Eye (tissue), 1 donor: ENCODE measurements at regions not wholly inside any gene's neighbourhood (a gene's known extent, or its start where the extent isn't known, plus 50 kb on each side); places are given as distances from the start of the nearest gene placed in this dataset.
A peak's percentile ranks its signal among the peaks of the same experiment; 100 is the strongest.
"Not testable (repeated sequence)": the region's sequence is repeated elsewhere in the genome, so short reads cannot be mapped to it uniquely, and the experiment has no call there.

Experiments
- DNase-seq: peaks from one replicate; pipeline ENCODE4 v3.0.0-alpha.2; 2015

DNA sequence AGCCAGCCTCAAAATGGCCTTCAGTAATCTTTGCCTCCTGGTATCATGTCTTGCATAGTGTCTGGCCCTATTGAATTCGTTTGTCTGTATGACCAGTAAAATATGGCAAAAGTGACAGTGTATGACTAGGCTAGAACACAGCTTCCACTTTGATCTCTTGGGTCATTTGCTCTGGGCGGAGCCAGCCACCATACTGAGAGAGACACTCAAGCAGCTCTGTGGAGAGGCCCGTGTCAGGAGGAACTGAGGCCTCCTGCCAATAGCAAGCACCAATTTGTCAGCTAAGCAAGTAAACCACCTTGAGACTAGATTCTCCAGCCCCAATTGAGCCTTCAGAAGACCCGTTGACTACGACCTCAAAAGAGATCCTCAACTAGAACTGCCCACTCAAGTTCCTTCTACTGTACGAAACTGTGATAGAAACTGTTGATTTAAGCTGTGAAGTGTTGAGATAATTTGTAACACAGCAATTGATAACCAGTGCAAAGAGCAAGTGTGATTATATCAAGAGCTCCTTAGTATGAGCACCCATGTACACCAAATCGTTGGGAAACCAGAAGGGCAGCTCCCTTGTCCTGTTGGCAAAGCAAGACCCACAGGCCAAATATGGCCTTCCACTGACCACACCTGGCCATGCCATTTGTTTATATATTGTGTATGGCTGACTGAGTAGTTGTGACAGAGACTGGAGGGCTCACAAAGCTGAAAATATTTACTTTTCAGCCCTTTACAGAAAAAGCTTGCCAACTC lies 52.7 kb upstream of the SERBP1 start:
- DNase-seq = no peak

DNA sequence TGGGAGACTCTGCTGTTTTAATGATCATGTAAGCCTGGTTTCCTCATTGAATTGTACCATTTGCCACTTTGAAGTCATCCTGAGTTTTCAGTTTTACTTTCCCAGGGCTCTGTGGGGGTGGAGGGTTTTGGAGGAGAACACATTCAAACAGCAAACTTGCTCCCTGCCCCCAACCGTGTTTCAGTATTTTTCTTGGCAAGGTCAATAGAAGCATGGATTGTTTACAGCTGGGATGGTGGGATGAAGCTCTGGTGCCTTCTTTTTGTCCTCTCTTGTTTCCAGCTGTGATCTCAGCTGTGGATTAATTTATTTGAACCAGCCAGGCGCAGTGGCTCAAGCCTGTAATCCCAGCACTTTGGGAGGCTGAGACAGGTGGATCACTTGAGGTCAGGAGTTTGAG lies 54.3 kb upstream of the SERBP1 start:
- DNase-seq = peak; percentile 33

DNA sequence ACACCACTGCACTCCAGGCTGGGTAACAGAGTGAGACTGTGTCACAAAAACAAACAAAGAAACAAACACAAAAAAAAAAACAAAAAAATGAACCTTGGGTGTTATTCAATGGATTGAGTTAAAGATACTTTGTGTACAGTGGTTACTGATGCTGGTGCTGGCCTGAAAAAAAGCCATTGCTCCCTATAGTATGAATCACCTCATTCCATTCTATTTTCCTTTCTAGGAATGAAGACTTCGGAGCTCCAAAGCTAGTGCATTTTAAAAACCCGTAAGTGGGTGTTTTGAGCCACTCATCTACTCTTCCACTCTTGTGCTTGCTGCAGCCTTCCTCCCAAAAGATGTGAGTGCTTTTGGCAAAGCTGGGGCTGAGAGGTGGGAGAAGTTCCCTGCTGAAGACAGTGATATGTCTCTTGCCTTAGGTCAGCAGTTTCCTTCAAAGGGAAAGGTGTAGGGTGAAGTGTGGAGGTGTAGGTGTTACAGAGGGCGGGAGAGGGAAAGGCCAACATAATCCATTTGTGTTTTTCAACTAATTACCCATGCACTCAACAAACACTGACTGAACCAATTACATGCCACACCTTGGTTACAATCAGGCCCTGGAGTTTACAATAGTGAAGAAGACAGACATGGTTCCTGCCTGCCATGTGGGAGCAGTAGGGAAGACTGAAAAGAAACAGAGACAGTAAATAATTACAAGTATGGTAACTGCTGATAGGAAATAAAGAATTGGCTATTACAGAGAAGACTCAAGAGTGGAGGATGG lies 55.0 kb upstream of the SERBP1 start:
- no peak for DNase-seq

DNA sequence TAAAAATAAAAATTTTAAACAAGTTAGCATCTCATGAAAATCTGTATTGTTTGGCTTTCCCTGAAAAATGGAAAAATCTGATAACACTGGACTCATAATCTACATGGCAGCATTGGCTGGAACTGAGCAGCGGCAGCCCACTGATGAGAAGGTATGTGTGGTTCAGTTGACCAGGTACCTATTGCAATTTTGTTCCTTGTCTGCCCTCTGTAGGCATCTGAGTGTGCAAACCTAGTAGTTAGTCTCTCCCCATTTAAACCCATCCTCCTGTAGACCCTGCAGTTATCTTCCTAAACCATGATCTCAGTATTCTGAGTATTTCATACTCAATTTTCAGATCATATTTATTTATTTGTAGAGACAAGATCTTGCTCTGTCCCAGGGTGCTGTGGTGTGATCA lies 59.4 kb upstream of the SERBP1 start:
- no peak for DNase-seq

DNA sequence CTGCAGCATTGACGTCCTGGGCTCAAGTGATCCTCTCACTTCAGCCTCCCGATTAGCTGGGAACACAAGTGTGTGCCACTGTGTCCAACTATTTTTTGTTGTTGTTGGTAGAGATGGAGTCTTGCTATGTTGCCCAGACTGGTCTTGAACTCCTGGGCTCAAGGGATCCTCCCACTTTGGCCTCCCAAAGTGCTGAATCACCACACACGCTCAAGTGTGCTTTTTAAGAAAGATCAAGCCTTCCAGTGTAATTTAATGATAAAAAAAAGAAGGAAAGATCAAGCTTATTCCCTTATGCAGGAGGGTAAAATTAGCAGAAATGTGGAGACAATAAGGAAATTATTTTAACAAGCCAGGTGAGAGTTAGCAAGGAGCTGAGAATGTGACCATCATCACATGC lies 61.1 kb upstream of the SERBP1 start:
- DNase-seq = no peak

DNA sequence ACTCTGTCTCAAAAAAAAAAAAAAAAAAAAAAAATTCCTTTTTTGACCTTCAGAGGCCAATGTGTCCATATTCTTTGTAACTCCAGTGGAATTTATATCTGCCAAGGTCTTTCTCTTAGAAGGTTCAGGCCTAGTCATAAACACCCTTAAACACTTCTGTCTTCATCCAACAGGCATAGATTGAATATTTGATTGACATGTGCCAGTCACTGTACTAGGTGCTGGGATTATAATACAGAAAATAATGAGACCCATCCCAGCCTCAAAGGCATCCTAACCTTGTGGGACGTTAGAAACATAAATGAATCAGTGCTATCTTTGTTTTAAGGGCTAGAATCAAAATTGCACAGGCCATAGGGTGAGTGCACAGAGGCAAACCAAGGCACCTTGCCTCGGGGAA lies 62.9 kb upstream of the SERBP1 start:
- no peak for DNase-seq

DNA sequence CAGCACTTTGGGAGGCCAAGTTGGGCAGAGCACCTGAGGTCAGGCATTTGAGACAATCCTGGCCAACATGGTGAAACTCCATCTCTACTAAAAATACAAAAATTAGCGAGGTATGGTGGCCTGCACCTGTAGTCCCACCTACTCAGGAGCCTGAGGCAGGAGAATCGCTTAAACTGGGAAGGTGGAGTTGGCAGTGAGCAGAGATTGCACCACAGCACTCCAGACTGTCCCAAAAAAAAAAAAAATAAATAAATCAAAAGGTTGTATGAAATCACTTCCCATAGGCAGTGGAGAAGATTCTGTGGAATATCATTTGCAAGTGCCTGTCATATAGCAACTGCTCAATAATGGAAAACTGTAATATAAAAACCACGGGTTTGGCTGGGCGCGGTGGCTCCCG lies 65.1 kb upstream of the SERBP1 start:
- no peak for DNase-seq

DNA sequence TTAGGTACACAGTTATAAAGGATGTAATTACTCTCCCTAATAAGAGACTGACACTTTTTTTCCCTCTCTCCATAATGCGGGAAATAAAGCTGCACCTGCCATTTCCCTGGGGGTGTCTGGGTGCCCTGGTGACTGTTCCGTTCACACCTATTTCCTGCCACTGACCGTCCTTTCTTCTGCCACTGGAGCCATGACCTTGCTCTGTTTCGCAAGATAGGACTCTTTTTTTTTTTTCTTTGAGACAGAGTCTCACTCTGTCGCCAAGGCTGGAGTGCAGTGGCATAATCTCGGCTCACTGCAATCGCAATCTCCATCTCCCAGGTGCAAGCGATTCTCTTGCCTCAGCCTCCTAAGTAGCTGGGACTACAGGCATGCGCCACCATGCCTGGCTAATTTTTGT lies 66.1 kb upstream of the SERBP1 start:
- DNase-seq = no peak

DNA sequence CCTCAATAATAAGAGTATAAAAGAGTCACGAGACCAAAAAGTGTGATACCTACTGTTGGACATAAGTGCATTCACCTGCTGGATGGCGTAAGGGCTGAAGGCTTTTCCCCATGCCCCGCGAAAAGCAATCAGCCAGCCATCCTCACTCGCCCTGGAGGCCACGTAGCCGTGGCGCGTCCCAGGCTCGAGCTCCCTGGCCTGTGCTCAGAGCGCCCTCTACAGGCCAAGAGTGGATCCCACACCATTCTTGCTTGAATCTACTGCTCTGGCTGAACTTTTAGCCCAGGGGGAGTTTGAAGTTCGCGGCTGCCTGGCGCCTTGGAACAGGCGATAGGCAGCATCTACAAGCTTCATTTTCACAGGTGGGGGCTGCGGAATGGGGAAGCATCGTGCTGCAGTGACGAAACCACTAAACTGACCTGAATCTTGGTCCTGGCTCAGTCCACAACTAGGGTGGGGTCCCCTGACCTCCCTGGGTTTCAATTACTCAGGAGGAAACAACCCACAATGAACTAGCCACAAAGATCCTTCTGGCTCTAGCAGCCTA lies 70.3 kb upstream of the SERBP1 start:
- DNase-seq = peak; percentile 96

DNA sequence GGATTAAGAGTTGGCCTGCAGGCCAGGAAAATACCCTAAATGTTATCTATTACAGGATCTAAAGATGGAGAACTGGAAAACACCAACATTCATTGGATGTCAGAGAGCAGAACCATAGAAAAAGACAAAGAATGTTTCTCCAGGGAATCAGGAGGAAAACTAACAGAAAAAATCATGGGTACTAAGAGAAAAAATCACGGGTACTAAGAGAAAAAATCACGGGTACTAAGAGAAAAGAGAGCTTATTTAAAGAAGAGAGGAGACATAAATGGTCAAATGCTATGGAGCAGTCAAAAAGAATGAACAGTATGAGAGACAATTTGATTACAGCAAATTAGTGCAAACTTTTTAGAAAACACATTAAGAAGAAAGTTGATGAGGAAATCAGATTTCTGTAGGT lies 73.8 kb upstream of the SERBP1 start:
- no peak for DNase-seq

DNA sequence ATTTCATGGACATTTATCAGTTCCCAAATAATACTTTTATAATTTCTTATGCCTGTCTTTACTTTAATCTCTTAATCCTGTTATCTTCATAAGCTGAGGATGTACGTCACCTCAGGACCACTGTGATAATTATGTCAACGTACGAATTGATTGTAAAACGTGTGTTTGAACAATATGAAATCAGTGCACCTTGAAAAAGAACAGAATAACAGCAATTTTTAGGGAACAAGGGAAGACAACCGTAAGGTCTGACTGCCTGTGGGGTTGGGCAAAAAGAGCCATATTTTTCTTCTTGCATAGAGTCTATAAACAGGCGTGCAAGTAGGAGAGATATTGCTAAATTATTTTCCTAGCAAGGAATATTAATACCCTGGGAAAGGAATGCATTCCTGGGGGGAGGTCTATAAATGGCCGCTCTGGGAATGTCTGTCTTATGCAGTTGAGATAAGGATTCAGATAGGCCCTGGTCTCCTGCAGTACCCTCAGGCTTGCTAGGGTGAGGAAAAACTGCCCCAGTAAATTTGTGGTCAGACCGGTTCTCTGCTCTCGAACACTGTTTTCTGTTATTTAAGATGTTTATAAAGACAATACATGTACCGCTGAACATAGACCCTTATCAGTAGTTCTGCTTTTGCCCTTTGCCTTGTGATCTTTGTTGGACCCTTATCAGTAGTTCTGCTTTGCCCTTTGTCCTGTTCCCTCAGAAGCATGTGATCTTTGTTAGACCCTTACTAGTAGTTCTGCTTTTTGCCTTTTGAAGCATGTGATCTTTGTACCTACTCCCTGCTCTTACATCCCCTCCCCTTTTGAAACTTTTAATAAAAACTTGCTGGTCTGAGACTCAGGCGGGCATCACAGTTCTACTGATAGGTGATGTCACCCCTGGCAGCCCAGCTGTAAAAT lies 83.4 kb upstream of the SERBP1 start:
- DNase-seq = not testable (repeated sequence)

DNA sequence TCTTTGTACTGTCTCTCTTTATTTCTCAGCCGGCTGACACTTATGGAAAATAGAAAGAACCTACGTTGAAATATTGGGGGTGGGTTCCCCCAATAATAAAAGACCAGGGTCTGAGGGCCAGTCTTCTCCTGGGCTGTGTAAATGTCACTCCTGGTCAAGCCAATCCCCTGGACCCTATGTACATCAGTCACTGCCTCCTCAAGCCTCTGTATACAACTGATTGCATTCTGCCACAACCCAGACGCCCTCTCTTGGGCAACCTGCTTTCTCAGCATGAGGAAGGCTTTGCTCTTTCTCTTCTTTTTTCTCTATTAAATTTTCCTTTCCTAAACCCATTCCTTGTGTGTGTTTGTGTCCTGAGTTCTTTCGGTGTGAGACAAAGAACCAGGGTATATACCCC lies 84.1 kb upstream of the SERBP1 start:
- DNase-seq = no peak

DNA sequence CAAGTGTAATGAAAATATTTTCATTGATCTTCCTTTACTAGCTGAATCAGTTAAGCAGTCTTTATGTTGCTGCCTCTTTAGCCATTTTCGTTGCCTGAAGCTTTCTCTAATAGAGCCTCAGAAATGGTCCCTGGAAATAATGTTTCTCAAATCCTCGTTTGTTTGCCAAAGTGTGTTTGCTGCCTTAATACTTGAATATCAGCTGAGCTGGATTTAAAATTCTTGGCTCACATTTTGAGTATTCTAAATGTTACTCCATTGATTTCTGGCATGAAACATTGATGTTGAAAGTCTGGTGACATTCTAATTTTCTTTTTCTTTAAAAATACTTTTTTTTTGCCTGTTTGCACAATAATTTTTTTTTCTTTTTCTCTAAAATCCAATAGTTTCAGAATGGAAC lies 84.6 kb upstream of the SERBP1 start:
- no peak for DNase-seq

DNA sequence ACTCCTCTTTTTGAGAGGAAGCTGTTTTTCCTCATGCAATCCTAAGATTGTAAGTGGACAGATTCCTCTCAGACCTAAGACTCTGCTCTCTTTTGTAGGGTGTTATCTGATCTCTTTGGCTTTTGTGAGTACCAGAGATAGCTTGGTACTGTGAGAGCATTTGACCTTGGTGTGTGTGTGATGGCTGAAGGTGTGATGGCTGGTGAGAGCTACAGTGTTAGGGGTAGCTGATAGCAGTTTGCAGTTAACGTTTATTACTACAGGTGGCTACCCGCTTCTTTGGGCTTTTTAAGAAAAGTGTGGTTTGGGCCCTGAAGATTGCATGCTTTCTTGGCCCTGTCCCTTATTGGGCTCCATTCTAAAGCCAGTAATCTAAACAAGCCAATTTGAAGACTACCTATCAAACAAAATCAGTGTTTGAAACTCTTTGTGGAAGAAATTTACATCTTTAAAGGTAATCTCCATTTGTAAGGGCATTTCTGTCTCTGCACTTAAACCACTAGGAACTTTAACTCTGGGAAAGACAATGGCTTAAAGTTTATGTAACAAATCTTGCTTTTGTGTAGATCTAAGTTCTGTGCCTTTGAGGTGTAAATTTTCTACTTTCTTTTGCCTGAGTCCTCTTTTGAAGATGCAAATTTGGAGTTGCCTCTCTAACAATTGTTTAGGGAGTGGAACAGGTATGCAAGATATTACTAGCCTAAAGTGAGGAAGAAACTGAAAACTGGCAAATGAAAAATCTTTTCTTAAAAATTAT lies 85.3 kb upstream of the SERBP1 start:
- no peak for DNase-seq

DNA sequence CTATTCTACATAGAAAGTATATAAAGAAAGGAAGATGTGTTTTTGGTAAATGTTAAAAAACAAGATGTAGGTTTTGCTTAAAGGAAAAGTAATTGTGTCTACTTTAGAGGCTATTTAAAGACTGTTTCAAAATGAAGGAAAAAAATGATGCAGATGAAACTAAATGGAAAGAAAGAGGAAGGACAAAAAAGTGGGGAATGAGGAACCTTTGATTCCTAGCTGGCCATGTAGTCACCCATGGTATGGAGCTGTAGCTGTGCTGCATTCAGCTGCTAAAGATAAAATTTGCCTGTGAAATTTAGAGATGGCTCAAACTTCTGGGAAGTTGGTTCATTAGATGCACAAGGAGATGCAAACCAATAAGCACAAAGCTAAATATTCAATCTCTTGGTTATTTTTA lies 86.8 kb upstream of the SERBP1 start:
- DNase-seq = no peak

DNA sequence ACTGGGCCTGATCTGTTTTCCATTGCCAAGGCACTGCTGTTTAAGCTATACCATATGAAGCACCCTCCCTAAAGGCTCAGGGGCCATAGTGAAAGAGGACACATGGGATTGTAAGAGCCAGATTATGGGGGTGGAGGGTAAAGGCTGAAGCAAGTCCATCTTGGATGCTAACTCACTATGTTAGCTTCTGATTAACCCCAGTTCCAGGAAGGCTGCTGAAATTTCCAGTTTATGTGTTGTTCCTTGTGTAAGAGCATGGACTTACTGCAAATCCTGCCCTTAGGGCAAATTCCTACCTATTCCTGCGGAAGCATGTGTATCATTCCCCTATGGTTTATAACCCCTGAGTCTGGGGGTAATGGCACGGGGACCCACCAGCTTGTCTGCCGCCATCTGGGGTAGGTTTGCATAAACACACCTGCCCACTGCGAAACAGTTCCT lies 91.8 kb upstream of the SERBP1 start:
- no peak for DNase-seq

DNA sequence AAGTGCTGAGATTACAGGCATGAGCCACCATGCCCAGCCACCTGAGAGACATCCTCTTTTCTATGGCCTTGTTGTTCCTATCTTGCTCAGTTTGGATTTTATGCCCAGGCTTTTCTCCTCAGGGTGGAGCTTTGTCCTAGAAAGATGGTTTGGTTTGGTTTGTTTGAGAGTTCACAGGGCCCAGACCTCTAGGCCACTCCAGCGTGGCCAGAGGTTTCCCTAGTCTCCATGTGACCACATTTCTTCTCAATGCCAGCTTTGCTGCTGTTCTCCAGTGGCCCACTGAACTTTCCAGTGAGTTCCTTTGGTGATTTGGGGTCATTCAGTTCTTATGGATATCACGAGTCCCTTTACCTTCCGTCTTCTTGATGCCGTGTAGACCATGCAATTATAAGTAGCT lies 92.6 kb upstream of the SERBP1 start:
- DNase-seq = no peak

DNA sequence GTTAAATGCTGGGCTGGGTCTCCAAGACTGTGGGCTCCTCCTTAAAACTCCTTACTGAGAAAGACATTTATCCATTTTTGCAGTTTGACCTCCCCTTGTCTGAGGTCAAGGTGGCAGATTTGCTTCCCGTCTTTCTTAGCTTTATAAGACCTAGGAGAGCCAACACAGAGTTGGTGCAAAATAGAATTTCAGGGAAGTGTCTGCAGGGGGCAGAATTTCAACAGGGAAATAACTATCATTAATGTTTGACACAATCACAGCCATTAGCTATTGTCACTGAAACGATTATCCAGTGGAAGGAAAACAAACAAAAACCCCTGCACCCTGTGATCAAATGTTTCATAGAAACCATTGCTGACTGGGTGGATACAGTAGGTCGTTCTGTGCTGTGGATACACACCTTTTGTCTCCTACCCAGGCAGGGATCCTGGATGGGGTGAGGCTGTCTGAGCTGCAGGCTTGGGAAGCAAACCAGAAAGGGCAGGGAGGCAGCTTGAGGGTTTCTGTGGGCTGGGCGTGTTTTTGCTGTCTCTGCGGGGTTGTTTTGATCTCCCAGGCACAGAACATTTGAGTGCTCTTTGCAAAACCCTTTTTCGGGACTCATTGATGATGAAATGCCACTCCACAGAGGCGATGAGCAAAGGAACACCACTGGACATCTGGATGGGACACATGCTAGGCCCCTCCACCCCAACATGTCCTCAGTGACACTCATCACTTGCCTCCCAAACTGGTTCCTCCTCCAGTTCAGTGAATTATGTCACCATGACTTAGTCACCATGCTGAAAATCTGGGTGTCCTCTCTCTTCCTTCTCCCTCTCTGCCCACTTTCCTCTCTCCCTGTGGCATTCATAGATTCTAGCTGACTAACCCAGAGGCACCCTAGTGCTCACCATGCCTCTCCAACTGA lies 94.2 kb upstream of the SERBP1 start:
- DNase-seq = no peak

DNA sequence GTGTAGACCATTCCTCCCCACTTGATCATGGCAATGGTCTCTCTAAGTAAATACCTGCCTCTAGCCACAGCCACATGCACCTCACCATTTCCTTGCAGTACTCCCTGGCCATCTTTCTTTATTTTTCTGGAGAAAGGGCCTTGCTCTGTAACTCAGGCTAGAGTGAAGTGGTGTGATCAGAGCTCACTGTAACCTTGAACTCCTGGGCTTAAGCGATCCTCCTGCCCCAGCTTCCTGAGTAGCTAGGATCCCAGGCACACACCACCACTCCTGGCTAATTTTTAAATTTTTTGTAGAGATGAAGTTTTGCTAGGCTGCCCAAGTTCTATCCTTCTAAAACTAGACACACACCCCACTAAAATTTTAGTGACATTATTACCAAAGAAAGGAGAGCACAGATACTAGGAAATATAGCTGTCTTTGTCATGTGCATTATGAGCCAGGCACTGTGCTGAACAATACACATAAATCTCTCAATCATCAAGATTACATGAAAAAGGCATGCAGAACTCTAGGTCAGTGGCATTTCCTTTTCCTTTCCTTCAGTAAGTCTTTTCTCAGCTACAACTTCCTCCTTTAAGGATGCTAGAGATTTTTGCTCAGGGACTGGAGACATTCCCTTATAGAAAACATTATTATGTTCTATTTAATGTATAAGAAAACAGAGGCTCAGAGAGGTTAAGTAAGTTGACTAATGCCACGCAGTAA lies 95.0 kb upstream of the SERBP1 start:
- DNase-seq = no peak

DNA sequence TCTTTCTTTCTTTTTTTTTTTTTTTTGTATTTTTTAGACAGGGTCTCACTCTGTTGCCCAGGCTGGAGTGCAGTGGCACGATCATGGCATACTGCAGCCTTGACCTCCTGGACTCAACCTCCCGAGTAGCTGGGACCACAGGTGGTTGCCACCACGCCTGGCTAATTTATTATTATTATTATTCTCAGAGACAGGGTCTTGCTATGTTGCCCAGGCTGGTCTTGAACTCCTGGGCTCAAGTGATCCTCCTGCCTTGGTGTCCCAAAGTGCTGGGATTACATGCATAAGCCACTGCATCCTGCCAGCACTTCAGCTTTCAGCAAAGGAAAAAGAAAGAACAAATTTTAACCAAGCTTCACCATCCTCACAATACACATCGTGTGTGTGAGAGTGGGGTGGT lies 97.9 kb upstream of the SERBP1 start:
- no peak for DNase-seq

DNA sequence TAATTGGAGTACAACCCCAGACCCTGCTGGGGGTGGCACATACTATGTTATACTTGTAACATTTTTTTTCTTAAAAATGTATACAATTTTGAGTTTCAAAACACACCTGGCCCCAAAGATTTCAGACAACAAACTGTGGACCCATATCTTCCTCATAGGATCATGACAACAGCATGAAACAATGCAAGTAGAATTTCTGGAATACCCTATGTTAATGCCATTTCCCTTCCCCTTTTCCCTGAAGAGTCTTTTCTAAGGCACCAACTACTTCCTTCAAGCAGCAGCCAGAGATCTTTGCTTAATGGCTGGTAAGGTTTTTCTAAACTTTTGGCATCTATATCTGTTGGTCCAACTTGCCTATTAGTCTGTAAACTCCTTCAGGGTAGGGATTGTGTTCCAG lies 99.9 kb upstream of the SERBP1 start:
- DNase-seq = no peak
